Fibroblast of pulmonary artery (primary cell): ENCODE measurements at regions not wholly inside any gene's neighbourhood (a gene's known extent, or its start where the extent isn't known, plus 50 kb on each side); places are given as distances from the start of the nearest gene placed in this dataset.
A peak's percentile ranks its signal among the peaks of the same experiment; 100 is the strongest.

Experiments used
- DNase-seq: peaks from one replicate; pipeline ENCODE4 v3.0.0-alpha.2; 2010; ENCODE audit warnings: low read depth
- H3K4me3 ChIP-seq: replicated peaks from 2 replicates; pipeline ENCODE4 v1.5.1; 2011; ENCODE audit warnings: low read depth, mild to moderate bottlenecking, control low read depth, low read length, moderate library complexity
- CTCF ChIP-seq: IDR thresholded peaks from 2 replicates; pipeline ENCODE4 v1.5.1; 2011; ENCODE audit warnings: mild to moderate bottlenecking, control low read depth, low read length, inconsistent platforms; ENCODE audit errors: missing control alignments

GRCh38 chr3:106533093-106533787 is 664.4 kb upstream of the CBLB start:
- no peak for DNase-seq
- TF ChIP-seq CTCF: no peak
- no peak overlapping the region for H3K4me3 ChIP-seq

GRCh38 chr3:106533788-106534160 is 665.0 kb upstream of the CBLB start:
- no peak overlapping the region for H3K4me3 ChIP-seq
- no peak for TF ChIP-seq CTCF
- DNase-seq: no peak

- H3K4me3 ChIP-seq: no peak overlapping the region
- peak; percentile 37 for DNase-seq
- no peak for TF ChIP-seq CTCF
Observed at GRCh38 chr3:106534206-106534605, 665.4 kb upstream of the CBLB start.

- no peak overlapping the region for H3K4me3 ChIP-seq
- DNase-seq: no peak
- TF ChIP-seq CTCF: no peak
Observed at GRCh38 chr3:106540743-106541142, 671.9 kb upstream of the CBLB start.

- H3K4me3 ChIP-seq: no peak overlapping the region
- peak; percentile 49 for DNase-seq
- no peak for TF ChIP-seq CTCF
Observed at GRCh38 chr3:106542101-106542769, 673.4 kb upstream of the CBLB start.

- peak; percentile 22 for DNase-seq
- H3K4me3 ChIP-seq: no peak overlapping the region
- no peak for TF ChIP-seq CTCF
Observed at GRCh38 chr3:106552351-106553043, 683.7 kb upstream of the CBLB start.
